CD14-positive monocyte (primary cell): ENCODE measurements at regions not wholly inside any gene's neighbourhood (a gene's known extent, or its start where the extent isn't known, plus 50 kb on each side); places are given as distances from the start of the nearest gene placed in this dataset.

ENCODE experiments used
- DNase-seq, 3 donors: peaks; one replicate each; pipeline ENCODE4 v3.0.0-alpha.2; 2011 to 2022
- H2AFZ ChIP-seq: 2 replicates; pipeline ENCODE4 v1.6.0; 2012; ENCODE audit warnings: mild to moderate bottlenecking, low read depth, low read length, inconsistent platforms; ENCODE audit not compliant: insufficient read depth, poor library complexity, severe bottlenecking
- H3K27ac ChIP-seq, 2 donors: 1 replicate in 1 of 2; 2 replicates in 1 of 2; pipeline ENCODE4 v1.5.1; 2012 to 2013; ENCODE audit warnings: low read length in 2 of 2, control low read depth in 1 of 2, inconsistent platforms in 1 of 2, low read depth in 1 of 2, mild to moderate bottlenecking in 1 of 2
- H3K27me3 ChIP-seq, 2 donors: one replicate each; pipeline versions ENCODE4 v1.6.0 to v1.6.1; 2011 to 2013; ENCODE audit warnings: low read length in 2 of 2; ENCODE audit not compliant: control insufficient read depth in 2 of 2, insufficient read depth in 2 of 2
- H3K36me3 ChIP-seq, 2 donors: replicated peaks in 1 of 2; 1 replicate in 1 of 2; 2 replicates in 1 of 2; pipeline versions ENCODE4 v1.5.1 to v1.6.1; 2012 to 2013; ENCODE audit warnings: low read length in 2 of 2, control low read depth in 1 of 2, inconsistent platforms in 1 of 2, mild to moderate bottlenecking in 1 of 2; ENCODE audit not compliant: insufficient read depth in 2 of 2, control insufficient read depth in 1 of 2
- H3K4me1 ChIP-seq, 2 donors: 1 replicate in 1 of 2; 2 replicates in 1 of 2; pipeline versions ENCODE4 v1.5.1 to v1.6.1; 2012 to 2013; ENCODE audit warnings: low read length in 2 of 2, control low read depth in 1 of 2, inconsistent platforms in 1 of 2, mild to moderate bottlenecking in 1 of 2, moderate library complexity in 1 of 2; ENCODE audit not compliant: insufficient read depth in 2 of 2, control insufficient read depth in 1 of 2
- H3K4me2 ChIP-seq: replicated peaks from 2 replicates; pipeline ENCODE3; 2012; ENCODE audit warnings: low read length, moderate library complexity, mild to moderate bottlenecking; ENCODE audit not compliant: poor library complexity, severe bottlenecking; ENCODE audit errors: extremely low read depth
- H3K4me3 ChIP-seq, 3 experiments: fragments of 200-600 bp in 1 of 3; sonication (generic) in 1 of 3; replicated peaks in 1 of 3; 1 replicate in 2 of 3; 2 replicates in 1 of 3; pipeline ENCODE4 v1.5.1; 2011 to 2013; ENCODE audit warnings: low read length in 3 of 3, mild to moderate bottlenecking in 3 of 3, control low read depth in 2 of 3, low read depth in 2 of 3, inconsistent platforms in 1 of 3, moderate library complexity in 1 of 3
- H3K79me2 ChIP-seq: 2 replicates; pipeline ENCODE4 v1.6.0; 2012; ENCODE audit warnings: mild to moderate bottlenecking, control low read depth, inconsistent platforms, low read length, moderate library complexity; ENCODE audit not compliant: insufficient read depth
- H3K9ac ChIP-seq: 2 replicates; pipeline ENCODE4 v1.6.0; 2017; ENCODE audit warnings: low read length, mild to moderate bottlenecking; ENCODE audit not compliant: insufficient read depth, poor library complexity, severe bottlenecking
- H3K9me3 ChIP-seq, 2 donors: replicated peaks in 1 of 2; 1 replicate in 1 of 2; 2 replicates in 1 of 2; pipeline versions ENCODE4 v1.5.1 to v1.6.1; 2012 to 2013; ENCODE audit warnings: low read length in 2 of 2, control low read depth in 1 of 2; ENCODE audit not compliant: control insufficient read depth in 1 of 2, insufficient read depth in 1 of 2
- H4K20me1 ChIP-seq: 2 replicates; pipeline ENCODE4 v1.6.0; 2012; ENCODE audit warnings: mild to moderate bottlenecking, low read length, control low read depth, moderate library complexity; ENCODE audit not compliant: insufficient read depth
- H3K27ac Mint-ChIP-seq, 7 donors: one replicate each; pipeline ENCODE4 v1.8.0; 2020; ENCODE audit warnings: mild to moderate bottlenecking in 7 of 7, mixed read lengths in 7 of 7, moderate library complexity in 6 of 7, inconsistent platforms in 2 of 7
- H3K27me3 Mint-ChIP-seq, 3 donors: one replicate each; pipeline ENCODE4 v1.8.0; 2021 to 2022; ENCODE audit warnings: low read depth in 3 of 3, mild to moderate bottlenecking in 3 of 3, mixed read lengths in 3 of 3, moderate library complexity in 3 of 3, inconsistent platforms in 1 of 3
- H3K36me3 Mint-ChIP-seq, 2 donors: one replicate each; pipeline ENCODE4 v1.8.0; 2020; ENCODE audit warnings: mixed read lengths in 2 of 2, inconsistent platforms in 1 of 2, mild to moderate bottlenecking in 1 of 2
- H3K4me1 Mint-ChIP-seq: one replicate; pipeline ENCODE4 v1.8.0; 2020; ENCODE audit warnings: mild to moderate bottlenecking, mixed read lengths
- H3K4me3 Mint-ChIP-seq, 2 donors: one replicate each; pipeline ENCODE4 v1.8.0; 2020; ENCODE audit warnings: mild to moderate bottlenecking in 2 of 2, mixed read lengths in 2 of 2, moderate library complexity in 1 of 2
- H3K9me3 Mint-ChIP-seq, 7 donors: one replicate each; pipeline ENCODE4 v1.8.0; 2020 to 2022; ENCODE audit warnings: mixed read lengths in 7 of 7, mild to moderate bottlenecking in 6 of 7, moderate library complexity in 6 of 7, inconsistent platforms in 2 of 7
- CTCF ChIP-seq: fragments of 200-600 bp; IDR thresholded peaks from one replicate; pipeline ENCODE4 v1.8.0; 2022; ENCODE audit warnings: antibody characterized with exemption, mild to moderate bottlenecking
- WGBS: methylation state at CpG from one replicate; pipeline ENCODE4 v1.1.5; 2013; ENCODE audit warnings: missing lambda C conversion rate; ENCODE audit not compliant: insufficient coverage; 5-methylcytosine and 5-hydroxymethylcytosine counted together
- intact Hi-C, 2 donors: fragments of 100-400 bp; cut with micrococcal nuclease; formaldehyde crosslinking; loops; one replicate each; pipeline versions ENCODE4 v1.15.0 to v1.15.1; 2023

- H3K27me3 Mint-ChIP-seq: no peaks in the 10 kb centered on the region
- Histone ChIP-seq H3K4me2 (no peak overlapping the region), H3K79me2 (no peaks in the 10 kb centered on the region), H3K27me3 (no peaks in the 10 kb centered on the region), H3K36me3 (no peaks in the 10 kb centered on the region), H3K9me3 (no peaks in the 10 kb centered on the region), H3K9ac (no peak overlapping the region), H3K4me3 (no peak overlapping the region), H3K27ac (no peak overlapping the region), H2AFZ (no peak overlapping the region), H4K20me1 (no peaks in the 10 kb centered on the region), H3K4me1 (no peaks in the 10 kb centered on the region)
- H3K36me3 Mint-ChIP-seq: no peaks in the 10 kb centered on the region
- no peak for TF ChIP-seq CTCF
- intact Hi-C loops: no loop called here
- H3K27ac Mint-ChIP-seq: no peak overlapping the region
- no peaks in the 10 kb centered on the region for H3K4me1 Mint-ChIP-seq
- no peak overlapping the region for H3K4me3 Mint-ChIP-seq
- peaks cover 0 to 3% (median 2%) of the 10 kb centered on the region in 7 donors for H3K9me3 Mint-ChIP-seq
- no peak for DNase-seq
These were observed 465.4 kb downstream of the CD109 start for GRCh38 chr6:74161380-74161779.

DNA sequence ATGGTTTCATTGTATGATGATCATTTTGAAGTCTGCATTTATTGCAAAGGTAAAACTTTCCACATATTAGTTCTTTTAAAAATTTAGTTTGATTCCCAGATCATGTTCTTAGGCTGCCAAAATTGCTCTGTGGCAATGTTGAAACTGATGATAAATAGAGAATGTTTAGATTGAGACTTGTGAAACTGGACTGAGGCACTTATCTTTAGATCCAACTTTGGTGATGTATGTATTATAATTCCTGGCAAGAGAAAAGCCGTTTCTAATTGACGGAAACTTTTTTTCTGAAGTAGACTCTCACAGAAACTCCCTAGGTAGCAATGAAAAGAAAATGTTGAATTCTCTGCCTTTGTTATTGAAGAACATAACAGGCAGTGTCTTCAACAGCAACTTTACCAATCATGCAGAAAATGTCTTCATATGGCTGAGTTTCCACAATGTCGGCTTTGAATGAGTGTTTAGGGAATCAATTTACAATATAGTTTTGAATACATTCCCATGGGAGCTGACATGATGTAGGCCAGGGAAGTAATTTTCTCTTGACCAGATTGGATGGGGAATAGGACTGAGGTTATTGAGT, 456.2 kb downstream of the CD109 start:
- Mint-ChIP-seq H3K4me3 (no peak overlapping the region), H3K36me3 (no peaks in the 10 kb centered on the region), H3K4me1 (peaks cover 3% of the 10 kb centered on the region), H3K27me3 (no peaks in the 10 kb centered on the region), H3K9me3 (peaks cover 0 to 2% (median 0%) of the 10 kb centered on the region in 7 donors), H3K27ac (no peak overlapping the region)
- Histone ChIP-seq H3K4me3 (no peak overlapping the region), H3K36me3 (no peaks in the 10 kb centered on the region), H3K9me3 (no peaks in the 10 kb centered on the region), H3K79me2 (no peaks in the 10 kb centered on the region), H4K20me1 (no peaks in the 10 kb centered on the region), H3K9ac (no peak overlapping the region), H2AFZ (no peak overlapping the region), H3K27ac (no peak overlapping the region), H3K27me3 (no peaks in the 10 kb centered on the region), H3K4me1 (no peaks in the 10 kb centered on the region), H3K4me2 (no peak overlapping the region)
- TF ChIP-seq CTCF: no peak
- DNase-seq: no peak
- WGBS: no CpG with 5 or more reads among the region's 3 CpGs
- intact Hi-C loops: no loop called here
